Retinal pigment epithelial cell (primary cell): ENCODE measurements at regions not wholly inside any gene's neighbourhood (a gene's known extent, or its start where the extent isn't known, plus 50 kb on each side); places are given as distances from the start of the nearest gene placed in this dataset.

Experiments used
- DNase-seq: peaks from one replicate; pipeline ENCODE4 v3.0.0-alpha.2; 2010; ENCODE audit warnings: low read depth
- H3K4me3 ChIP-seq: 2 replicates; pipeline ENCODE4 v1.5.1; 2011; ENCODE audit warnings: mild to moderate bottlenecking, low read length, control low read depth, moderate library complexity
- TF ChIP-seq, protein P1 (sequence below): conservative IDR thresholded peaks from 2 replicates; pipeline ENCODE4 v1.5.1; 2011; ENCODE audit warnings: low read depth, low read length, control low read depth, inconsistent platforms

DNA sequence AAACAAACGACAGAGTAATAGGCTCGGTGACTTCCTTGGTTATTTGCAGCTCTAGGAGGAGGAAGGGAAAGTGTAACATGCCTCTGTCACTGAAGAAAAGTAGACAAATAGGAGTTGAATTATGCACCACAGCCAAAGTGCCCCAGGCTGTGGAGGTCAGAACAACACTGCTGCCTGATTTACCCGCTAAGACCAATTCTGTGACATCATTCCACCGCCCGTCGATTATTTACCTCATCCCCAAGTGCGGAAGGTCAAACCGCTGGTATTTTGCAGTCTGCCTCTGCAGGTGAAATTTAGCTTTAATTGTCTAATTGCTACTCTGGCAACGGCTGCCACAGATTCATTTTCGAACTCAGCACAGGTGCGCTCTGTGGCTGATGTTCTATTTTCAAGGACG lies 106.3 kb upstream of the PRICKLE2 start:
- TF ChIP-seq, protein P1, sequence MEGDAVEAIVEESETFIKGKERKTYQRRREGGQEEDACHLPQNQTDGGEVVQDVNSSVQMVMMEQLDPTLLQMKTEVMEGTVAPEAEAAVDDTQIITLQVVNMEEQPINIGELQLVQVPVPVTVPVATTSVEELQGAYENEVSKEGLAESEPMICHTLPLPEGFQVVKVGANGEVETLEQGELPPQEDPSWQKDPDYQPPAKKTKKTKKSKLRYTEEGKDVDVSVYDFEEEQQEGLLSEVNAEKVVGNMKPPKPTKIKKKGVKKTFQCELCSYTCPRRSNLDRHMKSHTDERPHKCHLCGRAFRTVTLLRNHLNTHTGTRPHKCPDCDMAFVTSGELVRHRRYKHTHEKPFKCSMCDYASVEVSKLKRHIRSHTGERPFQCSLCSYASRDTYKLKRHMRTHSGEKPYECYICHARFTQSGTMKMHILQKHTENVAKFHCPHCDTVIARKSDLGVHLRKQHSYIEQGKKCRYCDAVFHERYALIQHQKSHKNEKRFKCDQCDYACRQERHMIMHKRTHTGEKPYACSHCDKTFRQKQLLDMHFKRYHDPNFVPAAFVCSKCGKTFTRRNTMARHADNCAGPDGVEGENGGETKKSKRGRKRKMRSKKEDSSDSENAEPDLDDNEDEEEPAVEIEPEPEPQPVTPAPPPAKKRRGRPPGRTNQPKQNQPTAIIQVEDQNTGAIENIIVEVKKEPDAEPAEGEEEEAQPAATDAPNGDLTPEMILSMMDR: no peak

DNA sequence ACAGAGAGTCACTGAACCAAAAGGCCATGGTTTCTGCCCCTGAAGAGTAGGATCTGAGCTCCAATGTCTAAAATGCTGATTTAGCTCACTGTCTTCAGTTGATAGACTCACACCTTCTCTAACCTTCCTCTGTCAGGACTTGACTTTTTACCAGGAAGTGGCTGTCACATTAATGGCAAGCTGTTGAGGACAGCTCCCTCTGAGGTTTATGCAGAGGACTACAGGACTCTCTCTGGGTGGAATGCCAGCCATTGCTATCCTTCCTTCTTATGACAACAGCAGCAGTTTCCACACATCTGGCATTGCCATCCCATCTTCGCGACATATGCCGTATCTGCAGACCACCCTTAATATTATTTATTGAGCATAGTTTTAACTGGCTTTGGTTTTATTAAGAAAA lies 103.8 kb upstream of the PRICKLE2 start:
- no peak overlapping the region for H3K4me3 ChIP-seq
- TF ChIP-seq, protein P1: peak; percentile 9

More for the DNA sequence above, 106.3 kb upstream of the PRICKLE2 start:
- DNase-seq: no peak
- H3K4me3 ChIP-seq: no peak overlapping the region

DNA sequence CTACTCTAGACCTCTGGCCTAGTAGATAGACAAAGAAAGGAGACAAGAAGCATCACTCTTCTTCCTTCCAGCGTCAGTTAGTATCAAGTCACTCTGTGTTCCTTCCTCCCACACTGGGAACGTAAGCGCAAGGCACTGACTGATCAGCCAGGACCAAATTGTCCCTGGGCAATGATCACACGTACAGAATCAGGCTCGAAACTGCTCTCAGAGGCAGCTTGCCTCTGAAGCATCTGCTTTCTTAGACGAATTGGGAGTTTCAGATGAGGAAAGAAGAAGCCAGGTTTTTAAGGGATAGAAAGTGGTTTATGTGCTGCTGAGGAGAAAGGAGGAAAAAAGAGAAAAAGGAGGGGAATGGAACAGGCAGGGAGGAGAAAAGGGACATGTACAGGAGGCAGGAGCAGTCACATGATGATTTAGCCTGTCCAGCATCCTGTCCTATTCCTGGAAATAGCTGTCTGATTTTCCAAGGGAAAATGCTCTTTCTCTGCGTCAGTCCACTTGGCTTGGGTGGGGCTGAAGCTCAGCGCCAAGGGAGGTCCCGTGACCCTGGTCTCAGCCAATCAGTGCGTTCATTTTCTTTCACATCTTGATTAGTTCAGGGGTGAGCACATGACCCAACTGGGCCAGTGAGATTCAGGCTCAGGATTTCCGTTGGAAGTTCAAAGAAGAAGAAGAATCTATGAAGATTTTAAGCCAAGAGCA lies 102.0 kb upstream of the PRICKLE2 start:
- TF ChIP-seq, protein P1: no peak
- no peak for DNase-seq
- no peak overlapping the region for H3K4me3 ChIP-seq

More for the DNA sequence above, 103.8 kb upstream of the PRICKLE2 start:
- DNase-seq: no peak

DNA sequence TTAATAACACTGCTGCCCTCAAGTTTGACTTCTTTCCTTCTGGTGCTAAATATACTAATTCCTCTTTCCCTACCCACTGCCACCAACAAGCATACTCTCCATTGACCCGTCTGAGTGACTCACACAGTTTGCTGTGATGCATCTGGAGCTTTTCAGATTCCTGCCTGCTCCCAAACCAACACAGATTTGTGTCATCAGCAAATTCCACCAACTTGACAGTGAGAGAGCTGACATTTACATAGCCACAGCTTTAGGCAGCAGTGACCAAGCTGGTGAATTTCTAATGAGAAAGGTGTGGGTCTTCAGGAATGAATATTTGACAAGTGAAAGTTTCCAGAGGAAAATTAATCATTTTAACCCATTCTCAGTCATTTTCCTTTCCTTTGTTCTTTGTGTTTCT lies 96.5 kb upstream of the PRICKLE2 start:
- DNase-seq: peak; percentile 75
- TF ChIP-seq, protein P1: no peak
- H3K4me3 ChIP-seq: no peak overlapping the region

DNA sequence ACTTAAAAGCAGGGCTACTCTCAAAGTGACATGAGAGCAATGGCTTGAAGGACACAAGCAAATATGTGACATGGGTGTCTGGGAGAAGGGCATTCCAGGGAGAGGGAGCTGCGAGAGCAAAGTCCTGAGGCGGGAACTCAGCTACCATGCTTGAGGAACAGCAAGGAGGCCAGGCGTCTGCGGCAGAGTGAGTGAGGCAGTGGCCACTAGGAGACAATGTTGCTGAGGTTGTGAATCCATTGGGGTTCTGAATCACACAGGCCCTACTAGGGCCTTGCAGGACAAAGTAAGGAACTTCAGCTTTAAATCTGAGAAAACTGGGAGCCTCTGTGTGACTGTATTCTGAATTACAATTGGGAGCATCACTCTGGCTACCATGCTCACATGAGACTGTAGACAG lies 94.1 kb upstream of the PRICKLE2 start:
- DNase-seq: no peak
- TF ChIP-seq, protein P1: no peak
- no peak overlapping the region for H3K4me3 ChIP-seq

DNA sequence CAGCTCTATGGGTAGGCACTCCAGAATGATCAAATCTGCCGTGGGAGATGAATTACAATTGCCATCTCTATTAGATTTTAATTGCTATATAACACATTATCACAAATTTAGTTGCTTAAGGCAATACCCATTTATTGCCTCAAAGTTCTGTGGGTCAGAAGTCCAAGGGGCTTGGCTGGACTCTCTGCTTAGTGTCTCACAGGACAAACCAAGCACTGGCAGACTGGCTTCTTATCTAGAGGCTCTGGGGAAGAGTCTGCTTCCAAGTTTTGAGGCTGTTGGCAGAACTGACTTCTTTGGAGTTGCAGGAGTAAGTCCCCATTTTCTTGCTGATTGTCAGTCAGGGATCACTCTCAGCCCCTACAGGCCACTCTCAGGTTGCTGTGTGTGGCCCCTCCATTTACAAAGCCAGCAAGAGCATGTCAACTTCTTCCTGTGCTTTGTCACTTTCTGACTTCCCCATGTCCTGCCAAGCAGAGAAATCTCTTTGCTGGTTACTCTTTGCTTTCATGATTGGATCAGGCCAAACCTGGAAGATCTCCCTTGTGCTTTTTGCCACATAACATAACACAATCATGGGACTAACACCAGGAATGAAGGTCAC lies 93.5 kb upstream of the PRICKLE2 start:
- DNase-seq: no peak
- TF ChIP-seq, protein P1: no peak
- H3K4me3 ChIP-seq: no peak overlapping the region

DNA sequence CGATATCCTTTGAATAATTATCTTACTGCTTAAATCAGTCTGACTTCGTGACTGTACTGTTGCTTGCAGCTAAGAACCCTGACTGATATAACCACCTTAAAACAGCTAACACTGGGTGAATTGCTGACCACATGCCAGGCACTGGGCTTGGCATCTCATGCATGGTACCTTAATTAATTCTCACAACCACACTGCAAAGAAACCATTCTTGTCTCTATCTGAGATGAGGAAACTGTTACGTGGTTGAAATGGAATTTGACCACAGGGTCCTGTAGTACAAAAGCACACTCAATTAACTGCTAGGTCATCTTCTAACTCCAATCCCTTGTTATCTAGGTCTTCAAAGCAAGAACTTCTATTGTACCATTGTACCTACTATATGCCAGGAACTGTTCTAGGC lies 92.7 kb upstream of the PRICKLE2 start:
- TF ChIP-seq, protein P1: no peak
- H3K4me3 ChIP-seq: no peak overlapping the region
- DNase-seq: no peak
